H1 (cell line): ENCODE measurements at regions not wholly inside any gene's neighbourhood (a gene's known extent, or its start where the extent isn't known, plus 50 kb on each side); places are given as distances from the start of the nearest gene placed in this dataset.

Source experiments
- BRCA1 ChIP-seq: IDR thresholded peaks from 2 replicates; pipeline ENCODE4 v1.6.1; 2012; ENCODE audit warnings: low read depth, low read length, improper control_type of control experiment
- E2F6 ChIP-seq: IDR thresholded peaks from 2 replicates; pipeline ENCODE4 v1.6.1; 2012; ENCODE audit warnings: inconsistent platforms
- RXRA ChIP-seq: IDR thresholded peaks from 2 replicates; pipeline ENCODE4 v1.6.1; 2011; ENCODE audit warnings: low read depth, mild to moderate bottlenecking, low read length, moderate library complexity; ENCODE audit not compliant: insufficient read depth

- TF ChIP-seq BRCA1 = no peak
- no peak for TF ChIP-seq RXRA
- no peak for TF ChIP-seq E2F6
Measured at GRCh38 chr6:165985281-165985805, 182.3 kb downstream of the TBXT start (continued).
